GM18508 (cell line): ENCODE measurements at regions not wholly inside any gene's neighbourhood (a gene's known extent, or its start where the extent isn't known, plus 50 kb on each side); places are given as distances from the start of the nearest gene placed in this dataset.
"Not testable (repeated sequence)": the region's sequence is repeated elsewhere in the genome, so short reads cannot be mapped to it uniquely, and the experiment has no call there.

Source experiments
- ATAC-seq: cut with Tn5 transposase; IDR thresholded peaks from one replicate; pipeline ENCODE4 v1.9.1; 2021; ENCODE audit warnings: moderate number of reproducible peaks; ENCODE audit not compliant: insufficient read depth, unreplicated experiment

DNA sequence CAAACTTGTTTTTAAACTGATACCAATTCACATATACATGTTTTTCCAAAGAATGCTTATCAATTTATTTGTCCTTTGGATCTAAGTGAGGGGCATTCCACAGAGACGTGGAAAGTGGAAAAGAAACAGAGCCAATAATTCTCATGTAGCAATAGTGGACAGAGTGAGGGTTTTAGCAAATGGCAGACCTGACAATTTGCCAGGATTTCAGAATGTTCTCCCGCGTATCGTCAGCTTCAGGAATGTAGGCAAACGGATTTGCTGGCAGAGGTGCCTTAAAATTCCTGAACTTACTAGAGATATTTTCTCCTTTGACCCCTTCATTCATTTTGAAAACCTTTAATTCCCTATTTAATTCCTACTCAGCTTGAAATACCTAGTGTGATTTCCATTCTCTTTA, 193.4 kb upstream of the CPHXL start:
- ATAC-seq: no peak

DNA sequence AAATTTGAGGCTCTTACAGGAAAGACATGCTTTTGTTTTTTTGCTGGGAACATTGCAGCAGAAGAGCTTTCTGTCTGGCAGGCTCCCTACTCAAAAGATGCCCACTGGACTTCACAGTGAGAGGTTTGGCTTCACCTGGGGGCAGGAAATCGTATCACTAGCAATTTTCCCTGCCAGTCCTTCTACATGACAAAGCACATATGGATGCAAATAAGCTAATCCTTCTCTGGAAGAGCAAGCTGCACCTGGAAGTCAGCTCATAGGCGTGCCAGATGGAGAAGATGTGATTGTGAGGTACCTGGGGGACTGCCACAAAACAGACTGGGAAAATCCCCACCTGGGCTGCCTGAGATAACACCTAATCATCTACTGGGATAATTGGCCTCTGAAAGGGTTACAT, 195.0 kb upstream of the CPHXL start:
- ATAC-seq: no peak

DNA sequence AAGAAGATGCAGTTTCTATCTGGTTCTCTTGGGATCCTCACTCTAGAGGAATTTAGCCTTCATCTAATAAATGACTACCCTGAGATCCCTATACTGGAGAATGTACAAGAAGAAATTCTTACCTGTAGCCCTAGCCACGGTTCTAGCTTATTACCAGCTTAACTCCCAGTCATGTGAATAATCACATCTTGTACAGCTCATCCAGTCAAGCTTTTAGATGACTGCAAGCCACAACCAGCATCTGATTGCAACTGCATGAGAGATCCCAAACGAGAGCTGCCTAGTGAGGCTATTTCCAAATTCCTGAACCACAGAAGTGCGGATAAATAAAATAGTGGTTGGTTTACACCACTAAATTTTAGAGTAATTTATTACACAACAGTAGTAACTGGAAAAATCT, 196.0 kb upstream of the CPHXL start:
- ATAC-seq: no peak

DNA sequence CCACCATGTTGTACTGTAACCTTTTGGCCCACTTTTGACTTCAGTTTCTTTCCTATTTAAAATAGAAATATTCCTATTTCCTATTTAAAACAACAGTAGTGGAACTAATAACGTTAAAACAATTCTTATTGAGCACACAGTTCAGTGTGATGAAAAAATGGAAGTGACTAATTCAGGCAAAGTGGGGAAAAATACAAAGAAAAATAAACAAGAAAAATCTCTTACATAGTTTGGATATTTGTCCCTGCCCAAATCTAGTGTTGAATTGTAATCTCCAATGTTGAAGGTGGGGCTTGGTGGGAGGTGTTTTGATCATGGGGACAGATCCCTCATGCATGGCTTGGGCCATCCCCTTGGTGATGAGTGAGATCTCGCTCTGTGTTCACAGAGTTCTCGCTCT, 198.1 kb upstream of the CPHXL start:
- no peak for ATAC-seq

DNA sequence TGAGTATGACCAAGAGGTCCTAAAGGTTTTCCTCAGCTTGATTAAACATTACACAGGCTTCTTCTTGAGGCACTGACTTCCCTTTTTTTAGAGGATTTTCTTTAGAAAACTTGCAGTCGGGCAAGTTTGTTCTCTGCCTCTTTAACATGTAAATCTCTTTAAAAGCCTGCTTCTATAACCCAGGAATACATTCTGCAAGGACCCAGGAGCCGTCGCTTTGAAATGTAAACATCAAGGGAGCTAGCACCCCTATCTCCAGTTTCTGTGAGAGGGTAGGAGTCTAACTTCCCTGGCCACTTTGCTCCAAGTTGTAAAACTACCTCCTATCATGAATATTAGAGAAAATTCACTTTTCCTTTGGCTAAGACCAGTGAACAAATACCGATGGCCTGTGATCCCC, 201.5 kb upstream of the CPHXL start:
- ATAC-seq: no peak

DNA sequence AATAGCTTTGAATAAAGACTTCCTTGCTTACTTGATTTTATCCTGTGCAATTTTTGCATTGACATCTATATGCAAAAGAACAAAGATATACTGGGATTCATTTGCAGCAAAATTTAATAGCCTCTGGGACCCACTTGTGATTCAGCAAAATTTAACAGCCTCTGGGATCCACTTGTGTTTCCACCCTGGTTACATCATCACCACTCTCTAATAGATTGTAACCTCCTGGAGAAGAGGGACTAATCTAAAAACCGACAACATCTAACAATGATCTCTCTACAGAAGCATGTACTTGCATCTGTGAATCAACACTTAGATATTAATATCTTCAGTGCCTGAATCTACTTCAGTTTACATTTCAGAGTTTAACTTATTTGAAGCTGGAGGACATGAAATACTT, 202.0 kb upstream of the CPHXL start:
- no peak for ATAC-seq

DNA sequence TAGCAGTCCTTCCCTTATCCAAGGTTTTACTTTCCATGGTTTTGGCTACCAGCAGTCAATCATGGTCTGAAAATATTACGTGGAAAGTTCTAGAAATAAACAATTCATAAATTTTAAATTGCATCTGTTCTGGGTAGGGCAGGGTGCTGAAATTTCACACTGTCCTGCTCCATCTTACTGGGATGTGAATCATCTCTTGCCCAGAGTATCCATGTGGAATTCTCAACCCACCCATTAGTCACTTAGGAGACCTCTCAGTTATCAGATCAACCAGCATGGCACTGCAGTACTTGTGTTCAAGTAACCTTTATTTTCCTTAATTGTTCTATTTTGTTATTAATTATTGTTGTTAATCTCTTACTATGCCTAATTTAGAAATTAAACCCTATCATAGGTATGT, 202.8 kb upstream of the CPHXL start:
- ATAC-seq: no peak

DNA sequence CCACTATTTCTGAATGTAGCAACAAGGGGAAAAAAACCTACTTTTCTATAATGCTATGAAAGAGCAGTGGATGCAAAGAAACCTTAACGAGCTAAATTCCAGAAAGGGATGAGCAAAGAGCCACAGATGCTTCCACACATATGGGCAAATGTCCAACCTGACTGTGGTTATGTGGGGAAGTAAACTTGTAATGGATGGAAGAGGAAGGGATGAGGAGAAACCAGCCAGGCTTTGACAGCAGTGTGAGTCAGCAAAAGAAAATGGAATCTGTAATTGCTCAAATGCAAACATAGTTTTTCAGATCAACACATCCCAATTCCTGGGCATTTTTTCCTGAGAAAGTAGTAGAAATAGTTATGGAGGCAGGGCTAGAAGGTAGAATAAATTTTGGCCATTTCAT, 204.8 kb upstream of the CPHXL start:
- no peak for ATAC-seq

DNA sequence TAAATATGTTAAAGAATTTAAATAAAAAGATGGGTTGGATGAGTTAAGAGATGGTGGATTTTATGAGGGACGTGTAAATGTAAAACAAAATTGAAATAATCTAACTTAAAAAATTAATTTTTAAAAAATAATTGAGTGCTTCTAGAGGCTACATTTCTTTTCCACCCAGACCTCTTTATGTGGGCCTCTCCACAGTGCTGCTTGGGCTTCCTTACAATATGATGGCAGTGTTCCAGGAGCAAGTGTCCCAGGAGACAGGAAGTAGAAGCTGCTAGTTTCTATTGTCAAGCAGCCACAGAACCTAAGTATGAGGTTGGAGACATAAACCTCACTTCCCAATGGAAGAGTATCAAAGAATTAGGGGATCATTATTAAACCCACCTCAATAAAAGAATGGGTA, 205.7 kb upstream of the CPHXL start:
- no peak for ATAC-seq

DNA sequence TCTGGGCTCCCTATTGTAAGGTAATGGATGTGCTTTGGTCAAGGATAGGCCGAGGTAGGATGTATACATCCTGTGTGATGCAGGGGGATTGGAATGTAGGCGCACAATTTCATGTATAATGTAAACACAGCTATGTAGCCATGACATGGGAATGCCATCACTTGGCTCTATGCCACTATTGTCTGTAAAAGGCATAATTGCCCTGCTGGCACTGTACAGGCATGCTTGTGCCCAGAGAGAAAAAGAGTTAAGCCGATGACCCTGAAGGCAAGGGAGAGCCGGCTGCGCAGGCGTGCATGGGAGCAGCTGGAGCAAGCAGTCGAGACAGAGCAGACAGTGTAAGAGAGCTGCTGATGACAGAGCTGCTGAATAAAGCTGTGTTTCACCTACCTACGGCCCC, 212.5 kb upstream of the CPHXL start:
- no peak for ATAC-seq

DNA sequence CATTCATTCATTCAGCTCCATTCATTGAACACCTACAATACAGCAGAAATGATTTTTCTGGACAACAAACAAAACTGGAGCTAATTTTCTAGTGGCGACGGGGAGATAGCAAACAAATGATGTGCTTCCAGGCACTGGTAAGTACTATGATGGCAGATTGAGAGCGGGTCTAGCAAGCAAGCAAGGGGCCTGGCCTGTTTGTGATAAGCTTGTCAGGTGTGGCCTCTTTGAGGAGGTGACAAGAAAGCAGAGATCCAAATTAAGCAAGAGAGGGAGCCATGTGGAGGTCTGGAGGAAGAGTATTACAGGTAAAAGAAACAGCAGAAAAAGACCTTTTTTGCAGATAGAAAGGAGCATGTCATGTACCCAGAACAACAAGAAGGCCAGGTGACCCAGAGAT, 216.1 kb upstream of the CPHXL start:
- no peak for ATAC-seq

DNA sequence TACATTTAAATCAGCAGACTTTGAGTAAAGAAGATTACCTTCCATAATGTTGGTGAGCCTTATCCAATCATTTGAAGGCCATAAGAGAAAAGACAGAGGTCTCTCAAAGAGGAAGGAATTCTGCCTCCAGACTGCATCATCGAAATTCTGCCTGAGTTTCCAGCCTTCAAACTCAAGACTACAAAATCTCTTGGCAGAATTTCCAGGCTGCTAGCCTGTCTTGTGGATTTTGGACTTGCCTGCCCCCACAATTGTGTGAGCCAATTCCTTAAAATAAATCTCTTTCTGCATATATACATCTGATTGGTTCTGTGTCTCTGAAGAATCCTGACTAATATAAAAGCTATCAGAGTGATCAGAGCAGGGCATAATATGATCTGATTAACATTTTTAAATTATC, 216.6 kb upstream of the CPHXL start:
- ATAC-seq: no peak

DNA sequence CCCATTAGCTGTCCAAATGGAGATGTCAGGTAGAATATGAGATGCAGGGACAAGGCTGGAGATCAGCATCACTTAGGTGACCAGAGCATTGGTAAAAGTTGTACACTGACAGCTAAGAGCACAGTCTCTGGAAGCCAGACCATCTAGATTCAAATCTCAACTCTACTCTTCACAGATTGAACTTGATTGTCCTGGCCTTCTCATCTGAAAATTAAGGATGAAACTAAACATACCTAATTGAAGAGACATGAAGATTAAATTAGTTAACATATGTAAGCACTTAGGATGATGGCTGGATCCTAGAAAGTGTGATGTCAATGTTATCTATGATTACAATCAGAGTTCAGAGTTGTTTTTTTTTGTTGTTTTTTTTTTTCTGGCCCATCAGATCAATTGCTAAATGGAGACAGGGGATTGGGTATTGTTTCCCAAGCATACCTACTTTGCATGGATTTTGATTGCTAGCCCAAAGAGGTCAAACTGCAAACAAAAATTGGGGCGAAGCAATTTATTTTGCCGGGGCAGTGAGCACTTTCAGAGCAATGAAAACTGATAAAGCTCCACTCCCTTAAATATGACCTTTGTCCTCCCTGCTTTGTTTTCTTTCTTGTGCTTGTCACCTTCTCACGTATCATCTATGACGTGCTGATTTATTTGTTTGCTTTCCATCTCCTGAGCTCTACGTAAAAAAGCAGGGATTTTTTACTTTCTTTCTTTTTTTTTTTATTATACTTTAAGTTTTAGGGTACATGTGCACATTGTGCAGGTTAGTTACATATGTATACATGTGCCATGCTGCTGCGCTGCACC, 217.6 kb upstream of the CPHXL start:
- ATAC-seq: no peak

DNA sequence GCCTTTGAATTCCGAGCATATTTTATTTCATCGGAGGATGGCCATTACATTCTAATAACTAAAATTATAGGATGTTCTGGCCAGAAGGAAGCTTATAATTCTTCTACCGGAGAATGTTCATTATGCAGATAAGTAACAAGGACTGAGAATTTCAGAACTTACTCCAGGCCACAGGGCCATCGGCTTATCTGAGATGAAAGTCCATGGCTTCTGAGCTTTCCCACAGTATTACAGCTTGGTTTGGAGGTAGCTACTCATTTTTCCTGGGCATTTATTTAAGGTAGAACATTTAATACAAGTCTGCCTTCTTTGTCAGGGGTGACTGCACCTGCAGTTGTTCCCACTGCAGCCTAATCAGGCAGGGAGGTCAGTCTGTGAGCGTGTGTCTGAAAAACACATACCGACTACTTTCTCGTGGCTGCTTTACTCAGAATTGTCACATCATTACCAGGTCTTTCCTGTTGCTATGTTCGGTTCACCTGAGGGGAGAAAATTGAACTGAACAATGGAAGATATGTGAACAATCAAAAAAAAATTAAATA, 219.7 kb upstream of the CPHXL start:
- no peak for ATAC-seq

DNA sequence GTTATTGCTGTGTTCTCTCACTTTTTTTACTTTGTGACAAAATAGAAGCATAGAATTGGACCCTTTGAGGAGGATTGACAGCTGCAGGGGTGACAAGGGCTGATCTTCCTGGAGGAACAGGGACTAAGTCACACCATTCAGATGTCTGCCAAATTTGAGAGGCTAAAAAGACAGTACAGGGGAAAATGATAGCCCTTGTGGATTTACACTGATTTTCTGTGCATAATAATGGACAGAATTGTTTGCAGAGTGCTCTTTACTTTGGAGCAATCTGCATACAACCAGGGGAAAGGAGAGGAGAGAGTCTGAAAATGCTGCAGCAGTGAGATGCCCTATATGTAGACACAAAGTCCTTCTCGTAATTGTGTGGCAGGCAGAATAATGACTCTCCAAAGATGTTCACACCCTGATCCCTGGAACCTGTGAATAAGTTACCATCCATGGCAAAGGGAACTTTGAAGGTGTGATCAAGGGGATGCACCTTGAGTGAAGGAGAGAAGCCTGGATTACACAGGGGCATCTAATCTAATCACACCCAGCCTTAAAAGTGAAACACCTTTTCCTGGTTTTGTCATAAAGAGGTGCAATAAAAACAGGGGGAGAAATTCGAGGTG, 221.4 kb upstream of the CPHXL start:
- no peak for ATAC-seq

DNA sequence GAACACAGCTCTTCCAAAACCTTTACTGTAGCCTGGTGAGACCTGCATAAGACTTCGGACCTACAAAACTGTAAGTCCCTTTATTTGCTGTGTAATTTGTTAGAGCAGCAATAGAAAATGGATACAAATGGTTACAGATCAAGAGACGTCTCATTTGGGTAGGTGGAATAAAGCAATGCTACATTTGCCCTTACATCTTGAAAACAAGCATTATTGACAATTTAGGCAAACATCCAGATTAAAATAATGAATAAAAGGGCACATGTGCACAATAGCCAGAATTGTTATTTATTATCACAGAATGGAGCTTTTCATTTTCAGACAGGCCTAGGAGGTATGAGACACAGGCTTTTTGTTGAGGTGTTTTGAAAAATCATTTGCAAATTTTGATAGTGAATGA, 222.2 kb upstream of the CPHXL start:
- no peak for ATAC-seq

DNA sequence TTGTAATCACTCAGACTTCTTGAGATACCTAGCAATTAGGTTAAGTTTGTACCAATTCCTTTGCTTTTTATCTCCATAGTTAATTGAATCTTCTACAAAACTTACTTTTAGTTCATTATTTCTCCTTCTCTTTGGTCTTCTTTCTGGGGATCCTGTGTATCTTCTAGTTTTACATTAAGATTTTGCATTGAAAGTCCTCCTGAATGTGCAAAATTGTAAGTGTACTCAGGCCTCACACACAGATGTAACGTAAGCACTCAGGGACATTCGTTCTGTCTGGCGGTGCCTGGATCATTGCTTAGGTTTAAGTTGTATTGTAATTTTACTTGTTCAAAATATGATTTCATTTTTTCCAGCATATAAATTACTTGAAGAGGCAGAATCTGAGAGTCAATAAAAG, 222.6 kb upstream of the CPHXL start:
- ATAC-seq: no peak

DNA sequence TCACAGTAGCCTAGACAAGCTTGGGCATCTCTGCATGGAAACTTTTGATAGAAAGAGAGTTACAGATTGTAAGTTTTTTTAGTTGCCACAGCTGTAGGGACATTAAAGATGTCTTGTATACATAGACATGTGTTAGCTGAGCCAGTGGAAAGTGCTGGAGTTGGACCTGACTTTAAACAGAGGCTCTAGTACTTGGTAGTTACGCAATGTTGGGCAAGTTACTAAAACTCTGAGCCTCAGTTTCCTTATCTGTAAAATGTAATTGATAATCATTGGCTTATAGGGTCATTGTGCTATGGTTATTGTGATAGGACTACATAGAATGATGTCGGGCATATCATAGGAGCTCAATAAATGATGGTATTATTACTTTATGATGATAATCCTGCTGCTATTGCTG, 225.8 kb upstream of the CPHXL start:
- ATAC-seq: no peak

DNA sequence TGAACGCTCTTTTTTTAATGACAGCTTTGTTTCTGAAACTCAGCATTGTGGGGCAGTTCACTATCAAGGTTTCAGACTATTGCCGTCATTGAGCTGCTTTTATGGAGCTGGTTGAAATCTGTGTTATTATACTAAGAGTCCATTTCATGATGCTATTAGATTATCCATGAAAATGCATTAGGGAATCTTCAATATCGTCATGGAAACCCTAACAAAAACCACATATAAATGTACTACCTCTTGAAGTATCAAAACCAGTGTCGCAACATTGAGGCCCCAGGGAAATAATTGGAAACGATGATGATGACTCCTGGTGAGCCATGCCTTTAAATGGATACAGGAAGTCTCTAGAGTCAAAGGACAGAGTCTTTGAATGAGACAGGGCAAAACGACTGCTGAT, 231.6 kb upstream of the CPHXL start:
- ATAC-seq: no peak

DNA sequence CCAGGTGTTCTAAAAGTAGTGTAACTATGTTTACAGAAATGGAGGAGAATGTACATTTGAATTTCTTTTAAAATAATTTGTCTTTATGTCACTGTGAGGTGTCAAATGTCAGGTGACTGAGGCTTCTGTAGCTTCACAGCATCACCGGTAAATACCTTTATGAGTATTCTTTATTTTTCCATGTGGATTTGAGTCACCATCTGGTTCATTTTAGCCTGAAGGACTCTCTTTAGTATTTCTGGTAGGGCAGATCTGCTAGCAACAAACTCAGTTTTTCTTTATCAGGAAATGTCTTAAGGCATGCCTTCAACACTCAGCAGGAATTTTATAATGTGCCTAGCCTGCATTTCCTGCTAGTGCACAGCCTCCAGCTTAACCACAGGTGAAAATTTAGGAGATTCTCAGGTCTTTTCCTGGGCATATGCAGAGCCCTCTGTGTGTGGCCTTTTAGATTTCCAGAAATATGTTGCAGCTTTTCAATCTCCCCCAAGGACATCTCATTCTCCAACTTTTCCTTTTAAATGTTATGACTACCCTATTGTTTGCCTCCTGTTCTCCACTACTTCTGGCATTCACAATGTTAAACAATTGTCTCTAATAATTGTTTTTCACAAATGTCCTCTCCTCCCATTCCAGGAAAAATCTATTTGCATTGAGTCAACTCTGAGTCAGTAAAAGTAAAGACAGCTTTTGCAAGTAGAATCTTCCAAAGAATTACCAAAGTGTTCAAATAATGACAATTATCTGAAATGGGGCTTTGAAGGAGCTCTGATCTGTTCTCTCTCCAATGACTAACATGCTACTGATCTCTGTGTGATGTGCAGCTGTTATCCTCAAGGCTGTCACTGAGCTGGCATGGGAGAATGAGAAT, 239.4 kb upstream of the CPHXL start:
- no peak for ATAC-seq

DNA sequence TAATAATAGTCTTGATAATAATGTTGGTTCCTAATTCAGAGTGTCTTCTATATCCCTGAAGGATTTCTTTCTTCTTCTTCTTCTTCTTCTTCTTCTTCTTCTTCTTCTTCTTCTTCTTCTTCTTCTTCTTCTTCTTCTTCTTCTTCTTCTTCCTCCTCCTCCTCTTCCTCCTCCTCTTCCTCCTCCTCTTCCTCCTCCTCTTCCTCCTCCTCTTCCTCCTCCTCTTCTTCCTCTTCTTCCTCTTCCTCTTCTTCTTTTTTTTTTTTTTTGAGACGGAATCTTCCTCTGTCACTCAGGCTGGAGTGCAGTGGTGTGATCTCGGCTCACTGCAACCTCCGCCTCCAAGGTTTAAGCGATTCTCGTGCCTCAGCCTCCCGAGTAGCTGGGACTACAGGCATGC, 242.8 kb upstream of the CPHXL start:
- ATAC-seq: not testable (repeated sequence)
